ENCODE measurements at regions not wholly inside any gene's neighbourhood (a gene's known extent, or its start where the extent isn't known, plus 50 kb on each side); places are given as distances from the start of the nearest gene placed in this dataset.
A peak's percentile ranks its signal among the peaks of the same experiment; 100 is the strongest.

DNA sequence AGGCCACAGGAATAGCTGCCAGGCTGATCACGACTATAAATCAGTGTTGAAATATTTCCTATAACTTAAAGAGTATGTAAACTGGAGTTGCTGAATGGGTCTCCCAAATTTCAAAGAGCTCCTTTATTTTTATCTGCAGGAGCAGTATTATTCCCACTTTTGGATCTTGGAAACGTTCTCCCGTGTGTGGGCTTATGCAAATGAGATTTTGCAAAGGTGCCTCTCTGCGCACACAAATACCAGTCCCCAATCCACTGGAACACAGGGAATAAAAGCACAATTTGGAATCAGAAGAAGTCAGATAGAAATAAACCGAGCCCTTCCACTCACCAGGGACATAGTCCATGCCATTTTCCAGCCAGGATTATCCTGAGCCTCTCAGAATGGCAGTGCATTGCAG, 350.2 kb upstream of the CELF2 start:
- no peak for DNase-seq (ENCODE audit: low spot score)
- in situ Hi-C loops (cut with MboI; ENCODE audit: low sequenced_read_pairs, unreplicated experiment) = no loop called here
- TF ChIP-seq, protein P1, sequence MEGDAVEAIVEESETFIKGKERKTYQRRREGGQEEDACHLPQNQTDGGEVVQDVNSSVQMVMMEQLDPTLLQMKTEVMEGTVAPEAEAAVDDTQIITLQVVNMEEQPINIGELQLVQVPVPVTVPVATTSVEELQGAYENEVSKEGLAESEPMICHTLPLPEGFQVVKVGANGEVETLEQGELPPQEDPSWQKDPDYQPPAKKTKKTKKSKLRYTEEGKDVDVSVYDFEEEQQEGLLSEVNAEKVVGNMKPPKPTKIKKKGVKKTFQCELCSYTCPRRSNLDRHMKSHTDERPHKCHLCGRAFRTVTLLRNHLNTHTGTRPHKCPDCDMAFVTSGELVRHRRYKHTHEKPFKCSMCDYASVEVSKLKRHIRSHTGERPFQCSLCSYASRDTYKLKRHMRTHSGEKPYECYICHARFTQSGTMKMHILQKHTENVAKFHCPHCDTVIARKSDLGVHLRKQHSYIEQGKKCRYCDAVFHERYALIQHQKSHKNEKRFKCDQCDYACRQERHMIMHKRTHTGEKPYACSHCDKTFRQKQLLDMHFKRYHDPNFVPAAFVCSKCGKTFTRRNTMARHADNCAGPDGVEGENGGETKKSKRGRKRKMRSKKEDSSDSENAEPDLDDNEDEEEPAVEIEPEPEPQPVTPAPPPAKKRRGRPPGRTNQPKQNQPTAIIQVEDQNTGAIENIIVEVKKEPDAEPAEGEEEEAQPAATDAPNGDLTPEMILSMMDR (IDR thresholded peaks at IDR 0.05; ENCODE audit: borderline replicate concordance, control extremely low read depth, extremely low read depth, insufficient read depth, missing control alignments) = no peak

DNA sequence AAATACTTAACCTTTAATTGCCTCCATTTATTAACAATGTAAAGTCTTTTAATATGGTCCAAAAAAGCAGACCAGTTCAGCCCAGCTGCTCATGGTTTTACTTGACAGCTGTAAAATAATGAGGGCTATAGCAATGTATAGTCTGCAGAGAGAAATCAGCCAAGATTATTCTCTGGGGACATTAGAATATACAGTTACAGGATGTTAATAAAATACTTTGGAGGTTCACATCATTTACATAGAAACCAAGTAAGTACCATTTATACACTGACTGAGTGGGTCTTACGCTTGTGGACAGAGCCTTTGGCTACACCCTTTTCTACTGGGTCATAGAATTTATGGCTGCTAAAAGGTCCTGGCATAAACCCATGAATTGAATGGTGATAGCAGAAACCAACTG, 340.7 kb upstream of the CELF2 start:
- TF ChIP-seq, protein P1 (IDR thresholded peaks at IDR 0.05; ENCODE audit: borderline replicate concordance, control extremely low read depth, extremely low read depth, insufficient read depth, missing control alignments) = no peak
- in situ Hi-C loops (cut with MboI; ENCODE audit: low sequenced_read_pairs, unreplicated experiment) = no loop called here

DNA sequence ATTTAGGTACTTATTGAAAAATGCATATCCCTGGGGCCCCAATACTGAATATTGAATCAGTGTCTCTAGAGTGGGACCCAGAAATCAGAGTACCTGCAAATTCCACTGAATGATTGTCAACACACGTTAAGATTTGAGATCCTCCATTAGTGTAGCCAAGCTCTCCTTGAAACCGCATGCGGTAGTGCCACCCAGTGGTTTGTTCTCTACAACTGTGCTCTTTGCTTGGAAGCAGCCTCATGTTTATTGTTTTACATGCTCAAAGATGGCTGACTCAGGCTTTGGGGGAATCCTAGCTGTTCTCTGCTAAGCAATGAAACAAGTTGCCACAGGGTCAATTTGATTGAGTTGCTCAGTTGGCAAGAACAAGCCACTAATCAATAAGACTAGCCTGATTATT, 340.2 kb upstream of the CELF2 start:
- TF ChIP-seq, protein P1 (IDR thresholded peaks at IDR 0.05; ENCODE audit: borderline replicate concordance, control extremely low read depth, extremely low read depth, insufficient read depth, missing control alignments) = peak; percentile 1
- peak; percentile 25 for DNase-seq (ENCODE audit: low spot score)
- in situ Hi-C loops (cut with MboI; ENCODE audit: low sequenced_read_pairs, unreplicated experiment) = no loop called here

More for the DNA sequence above, 340.7 kb upstream of the CELF2 start:
- no peak for DNase-seq (ENCODE audit: low spot score)

DNA sequence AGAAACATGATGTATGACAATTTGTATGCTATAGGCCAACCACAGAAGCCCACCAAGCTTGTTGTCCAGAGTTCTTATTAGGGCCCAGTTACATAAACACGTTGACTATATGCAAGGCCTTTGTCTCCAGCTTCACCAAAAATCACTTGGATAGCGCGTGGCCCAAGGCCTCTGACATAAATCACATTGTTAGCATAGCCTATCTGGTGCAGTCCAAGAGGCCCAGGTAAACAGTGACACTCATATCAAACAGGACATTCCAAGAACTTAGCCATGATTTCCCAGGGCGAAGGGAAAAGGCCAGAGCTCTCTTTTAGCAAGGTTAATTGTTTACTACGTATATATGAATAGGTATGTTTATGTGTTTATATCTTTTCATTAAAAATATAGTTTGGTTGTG, 337.2 kb upstream of the CELF2 start:
- TF ChIP-seq, protein P1 (IDR thresholded peaks at IDR 0.05; ENCODE audit: borderline replicate concordance, control extremely low read depth, extremely low read depth, insufficient read depth, missing control alignments) = no peak
- no peak for DNase-seq (ENCODE audit: low spot score)
- in situ Hi-C loops (cut with MboI; ENCODE audit: low sequenced_read_pairs, unreplicated experiment) = loop anchor here (10.0 kb wide), 1 partner anchor 1346 kb away; no protein-coding TSS in a partner anchor

DNA sequence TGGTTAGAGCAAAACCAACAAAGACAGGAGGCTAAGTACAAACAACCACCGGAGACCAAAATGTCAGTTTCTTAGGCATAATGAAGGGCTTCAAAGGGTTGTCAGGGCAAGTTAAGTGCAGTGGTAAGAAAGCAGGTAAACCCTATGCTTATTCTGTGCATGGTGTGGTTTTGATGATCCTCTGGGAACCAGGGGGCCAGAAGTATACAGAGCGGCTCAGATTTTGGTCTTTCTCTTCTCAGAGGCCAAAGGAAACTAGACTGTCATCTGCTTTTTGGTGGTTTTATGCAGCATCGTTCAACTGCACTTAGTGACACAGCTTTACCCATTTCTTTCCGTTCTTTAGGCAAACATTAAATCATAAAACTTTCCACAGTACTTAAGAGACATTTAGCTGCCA, 332.7 kb upstream of the CELF2 start:
- TF ChIP-seq, protein P1 (IDR thresholded peaks at IDR 0.05; ENCODE audit: borderline replicate concordance, control extremely low read depth, extremely low read depth, insufficient read depth, missing control alignments) = no peak
- DNase-seq (ENCODE audit: low spot score) = no peak
- in situ Hi-C loops (cut with MboI; ENCODE audit: low sequenced_read_pairs, unreplicated experiment) = loop anchor here (10.0 kb wide), 1 partner anchor 1350 kb away; no protein-coding TSS in a partner anchor

DNA sequence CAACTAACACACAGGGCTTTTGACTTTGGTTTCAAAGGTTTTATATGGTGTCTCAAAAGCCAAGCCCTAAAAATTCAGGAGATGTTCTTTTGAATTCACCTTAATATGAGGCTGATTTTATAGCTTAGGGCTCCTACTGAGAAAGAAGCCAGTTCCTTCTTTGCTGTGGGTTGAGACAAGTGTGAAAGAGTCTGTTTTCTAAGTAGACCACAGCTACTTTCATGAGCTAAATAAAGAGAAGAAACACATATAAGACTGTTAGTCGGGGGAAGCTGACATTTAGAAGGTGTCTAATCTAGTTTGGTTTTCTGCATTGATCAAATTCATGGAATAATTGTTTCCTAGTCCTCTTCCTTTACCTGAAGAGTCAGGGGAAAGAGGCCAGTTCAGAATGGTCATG, 332.1 kb upstream of the CELF2 start:
- in situ Hi-C loops (cut with MboI; ENCODE audit: low sequenced_read_pairs, unreplicated experiment) = loop anchor here (10.0 kb wide), 1 partner anchor 1351 kb away; no protein-coding TSS in a partner anchor
- no peak for DNase-seq (ENCODE audit: low spot score)
- TF ChIP-seq, protein P1 (IDR thresholded peaks at IDR 0.05; ENCODE audit: borderline replicate concordance, control extremely low read depth, extremely low read depth, insufficient read depth, missing control alignments) = no peak
